IMR-90 (cell line): ENCODE measurements at regions not wholly inside any gene's neighbourhood (a gene's known extent, or its start where the extent isn't known, plus 50 kb on each side); places are given as distances from the start of the nearest gene placed in this dataset.

ENCODE experiments used
- CEBPB ChIP-seq: IDR thresholded peaks from 2 replicates; pipeline ENCODE4 v1.6.1; 2012; ENCODE audit warnings: low read depth, low read length, improper control_type of control experiment
- FOS ChIP-seq: fragments of 150-350 bp; IDR thresholded peaks from 2 replicates; pipeline ENCODE4 v1.6.1; 2016; ENCODE audit warnings: low read depth, low read length
- MAZ ChIP-seq: IDR thresholded peaks from 2 replicates; pipeline ENCODE4 v1.6.1; 2012; ENCODE audit warnings: low read depth, mild to moderate bottlenecking, low read length, improper control_type of control experiment, moderate library complexity, borderline replicate concordance
- MXI1 ChIP-seq: IDR thresholded peaks from 2 replicates; pipeline ENCODE4 v1.6.1; 2012; ENCODE audit warnings: low read depth, mild to moderate bottlenecking, low read length, moderate library complexity, borderline replicate concordance
- NFE2L2 ChIP-seq: fragments of 150-350 bp; IDR thresholded peaks from 2 replicates; pipeline ENCODE4 v1.6.1; 2016; ENCODE audit warnings: low read depth, mild to moderate bottlenecking, low read length
- POLR2A ChIP-seq: IDR thresholded peaks from 2 replicates; pipeline ENCODE4 v1.6.1; 2012; ENCODE audit warnings: mild to moderate bottlenecking, low read depth, low read length
- RAD21 ChIP-seq: IDR thresholded peaks from 2 replicates; pipeline ENCODE4 v1.6.1; 2012; ENCODE audit warnings: low read length, improper control_type of control experiment
- RFX5 ChIP-seq: IDR thresholded peaks from 2 replicates; pipeline ENCODE4 v1.8.0; 2012; ENCODE audit warnings: low read depth, mild to moderate bottlenecking, low read length, moderate library complexity
- SMC3 ChIP-seq: fragments of 150-350 bp; IDR thresholded peaks from 2 replicates; pipeline ENCODE4 v1.6.1; 2016; ENCODE audit warnings: low read depth, mild to moderate bottlenecking, antibody characterized with exemption, low read length, moderate library complexity
- TF ChIP-seq, protein P1 (sequence below): conservative IDR thresholded peaks from 2 replicates; pipeline ENCODE4 v1.5.1; 2012; ENCODE audit warnings: mild to moderate bottlenecking, low read depth, low read length, improper control_type of control experiment
- TF ChIP-seq, protein P2 (sequence below): fragments of 150-350 bp; IDR thresholded peaks from 2 replicates; pipeline ENCODE4 v1.6.1; 2017; ENCODE audit warnings: mild to moderate bottlenecking, antibody characterized with exemption, low read length, low read depth
- TF ChIP-seq, protein P3 (sequence below): fragments of 150-350 bp; IDR thresholded peaks from 2 replicates; pipeline ENCODE4 v1.6.1; 2016; ENCODE audit warnings: low read depth, mild to moderate bottlenecking, low read length, moderate library complexity, borderline replicate concordance

DNA sequence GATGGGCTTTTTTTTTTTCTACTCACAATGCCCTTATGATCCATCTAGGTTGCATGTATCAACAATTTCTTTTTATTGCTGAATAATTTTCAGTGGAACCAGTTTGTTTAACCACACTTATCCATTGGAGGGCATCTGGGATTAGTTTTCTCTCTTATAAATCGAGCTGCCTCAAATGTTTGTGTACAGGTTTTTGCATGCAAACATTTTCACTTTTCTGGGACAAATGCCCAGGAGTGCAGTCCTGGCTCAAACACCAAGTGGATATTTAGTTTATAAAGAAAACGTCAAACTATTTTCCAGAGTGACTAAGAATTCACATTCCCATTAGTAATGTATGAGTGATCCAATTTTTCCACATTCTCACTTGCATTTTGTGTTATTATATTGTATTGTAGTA lies 313.4 kb downstream of the CXCL12 start:
- TF ChIP-seq, protein P1, sequence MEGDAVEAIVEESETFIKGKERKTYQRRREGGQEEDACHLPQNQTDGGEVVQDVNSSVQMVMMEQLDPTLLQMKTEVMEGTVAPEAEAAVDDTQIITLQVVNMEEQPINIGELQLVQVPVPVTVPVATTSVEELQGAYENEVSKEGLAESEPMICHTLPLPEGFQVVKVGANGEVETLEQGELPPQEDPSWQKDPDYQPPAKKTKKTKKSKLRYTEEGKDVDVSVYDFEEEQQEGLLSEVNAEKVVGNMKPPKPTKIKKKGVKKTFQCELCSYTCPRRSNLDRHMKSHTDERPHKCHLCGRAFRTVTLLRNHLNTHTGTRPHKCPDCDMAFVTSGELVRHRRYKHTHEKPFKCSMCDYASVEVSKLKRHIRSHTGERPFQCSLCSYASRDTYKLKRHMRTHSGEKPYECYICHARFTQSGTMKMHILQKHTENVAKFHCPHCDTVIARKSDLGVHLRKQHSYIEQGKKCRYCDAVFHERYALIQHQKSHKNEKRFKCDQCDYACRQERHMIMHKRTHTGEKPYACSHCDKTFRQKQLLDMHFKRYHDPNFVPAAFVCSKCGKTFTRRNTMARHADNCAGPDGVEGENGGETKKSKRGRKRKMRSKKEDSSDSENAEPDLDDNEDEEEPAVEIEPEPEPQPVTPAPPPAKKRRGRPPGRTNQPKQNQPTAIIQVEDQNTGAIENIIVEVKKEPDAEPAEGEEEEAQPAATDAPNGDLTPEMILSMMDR, result no peak; the same call in 1 of the 2 replicates
- no peak for TF ChIP-seq RAD21
- TF ChIP-seq CEBPB, result no peak
- TF ChIP-seq POLR2A, result no peak
- TF ChIP-seq MXI1, result no peak
- no peak for TF ChIP-seq RFX5
- TF ChIP-seq NFE2L2, result no peak
- TF ChIP-seq, protein P2, sequence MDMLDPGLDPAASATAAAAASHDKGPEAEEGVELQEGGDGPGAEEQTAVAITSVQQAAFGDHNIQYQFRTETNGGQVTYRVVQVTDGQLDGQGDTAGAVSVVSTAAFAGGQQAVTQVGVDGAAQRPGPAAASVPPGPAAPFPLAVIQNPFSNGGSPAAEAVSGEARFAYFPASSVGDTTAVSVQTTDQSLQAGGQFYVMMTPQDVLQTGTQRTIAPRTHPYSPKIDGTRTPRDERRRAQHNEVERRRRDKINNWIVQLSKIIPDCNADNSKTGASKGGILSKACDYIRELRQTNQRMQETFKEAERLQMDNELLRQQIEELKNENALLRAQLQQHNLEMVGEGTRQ, result no peak
- TF ChIP-seq SMC3, result no peak
- TF ChIP-seq, protein P3, sequence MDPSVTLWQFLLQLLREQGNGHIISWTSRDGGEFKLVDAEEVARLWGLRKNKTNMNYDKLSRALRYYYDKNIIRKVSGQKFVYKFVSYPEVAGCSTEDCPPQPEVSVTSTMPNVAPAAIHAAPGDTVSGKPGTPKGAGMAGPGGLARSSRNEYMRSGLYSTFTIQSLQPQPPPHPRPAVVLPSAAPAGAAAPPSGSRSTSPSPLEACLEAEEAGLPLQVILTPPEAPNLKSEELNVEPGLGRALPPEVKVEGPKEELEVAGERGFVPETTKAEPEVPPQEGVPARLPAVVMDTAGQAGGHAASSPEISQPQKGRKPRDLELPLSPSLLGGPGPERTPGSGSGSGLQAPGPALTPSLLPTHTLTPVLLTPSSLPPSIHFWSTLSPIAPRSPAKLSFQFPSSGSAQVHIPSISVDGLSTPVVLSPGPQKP, result no peak
- TF ChIP-seq FOS, result no peak
- TF ChIP-seq MAZ, result no peak
